HEK293 (cell line): ENCODE measurements at regions not wholly inside any gene's neighbourhood (a gene's known extent, or its start where the extent isn't known, plus 50 kb on each side); places are given as distances from the start of the nearest gene placed in this dataset.

Source experiments
- ZNF776 ChIP-seq: fragments of 450-650 bp; formaldehyde crosslinking; IDR thresholded peaks from 2 replicates; pipeline ENCODE4 v1.5.0; 2017; ENCODE audit warnings: missing biosample characterization, missing genetic modification characterization, borderline replicate concordance
- TF ChIP-seq, protein P1 (sequence below): fragments of 450-650 bp; formaldehyde crosslinking; IDR thresholded peaks from 2 replicates; pipeline ENCODE4 v1.5.1; 2016; ENCODE audit warnings: missing biosample characterization, missing genetic modification characterization

DNA sequence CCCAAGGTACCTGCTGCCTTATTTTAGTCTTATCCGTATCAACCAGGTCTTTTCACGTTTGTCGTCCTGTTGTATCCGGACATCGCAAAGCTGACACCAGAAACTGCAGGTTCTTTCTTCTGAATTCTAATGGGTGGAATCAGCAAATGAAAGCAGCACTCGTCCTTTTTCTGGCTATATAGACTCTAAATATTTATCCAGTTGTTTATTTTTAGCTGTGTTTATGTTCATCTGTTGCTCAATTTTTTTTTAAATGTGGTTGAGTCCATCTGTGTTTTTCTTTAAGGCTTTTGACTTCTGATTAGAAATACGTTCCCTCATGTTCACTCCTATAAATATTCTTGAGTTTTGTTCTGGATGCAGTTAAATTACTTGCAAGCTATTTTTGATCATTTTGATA, 831.7 kb downstream of the MTRR start:
- no peak for TF ChIP-seq ZNF776
- TF ChIP-seq, protein P1, sequence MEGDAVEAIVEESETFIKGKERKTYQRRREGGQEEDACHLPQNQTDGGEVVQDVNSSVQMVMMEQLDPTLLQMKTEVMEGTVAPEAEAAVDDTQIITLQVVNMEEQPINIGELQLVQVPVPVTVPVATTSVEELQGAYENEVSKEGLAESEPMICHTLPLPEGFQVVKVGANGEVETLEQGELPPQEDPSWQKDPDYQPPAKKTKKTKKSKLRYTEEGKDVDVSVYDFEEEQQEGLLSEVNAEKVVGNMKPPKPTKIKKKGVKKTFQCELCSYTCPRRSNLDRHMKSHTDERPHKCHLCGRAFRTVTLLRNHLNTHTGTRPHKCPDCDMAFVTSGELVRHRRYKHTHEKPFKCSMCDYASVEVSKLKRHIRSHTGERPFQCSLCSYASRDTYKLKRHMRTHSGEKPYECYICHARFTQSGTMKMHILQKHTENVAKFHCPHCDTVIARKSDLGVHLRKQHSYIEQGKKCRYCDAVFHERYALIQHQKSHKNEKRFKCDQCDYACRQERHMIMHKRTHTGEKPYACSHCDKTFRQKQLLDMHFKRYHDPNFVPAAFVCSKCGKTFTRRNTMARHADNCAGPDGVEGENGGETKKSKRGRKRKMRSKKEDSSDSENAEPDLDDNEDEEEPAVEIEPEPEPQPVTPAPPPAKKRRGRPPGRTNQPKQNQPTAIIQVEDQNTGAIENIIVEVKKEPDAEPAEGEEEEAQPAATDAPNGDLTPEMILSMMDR (tag by site-specific recombination), result no peak
